ENCODE measurements at regions not wholly inside any gene's neighbourhood (a gene's known extent, or its start where the extent isn't known, plus 50 kb on each side); places are given as distances from the start of the nearest gene placed in this dataset.
"Not testable (repeated sequence)": the region's sequence is repeated elsewhere in the genome, so short reads cannot be mapped to it uniquely, and the experiment has no call there.

DNA sequence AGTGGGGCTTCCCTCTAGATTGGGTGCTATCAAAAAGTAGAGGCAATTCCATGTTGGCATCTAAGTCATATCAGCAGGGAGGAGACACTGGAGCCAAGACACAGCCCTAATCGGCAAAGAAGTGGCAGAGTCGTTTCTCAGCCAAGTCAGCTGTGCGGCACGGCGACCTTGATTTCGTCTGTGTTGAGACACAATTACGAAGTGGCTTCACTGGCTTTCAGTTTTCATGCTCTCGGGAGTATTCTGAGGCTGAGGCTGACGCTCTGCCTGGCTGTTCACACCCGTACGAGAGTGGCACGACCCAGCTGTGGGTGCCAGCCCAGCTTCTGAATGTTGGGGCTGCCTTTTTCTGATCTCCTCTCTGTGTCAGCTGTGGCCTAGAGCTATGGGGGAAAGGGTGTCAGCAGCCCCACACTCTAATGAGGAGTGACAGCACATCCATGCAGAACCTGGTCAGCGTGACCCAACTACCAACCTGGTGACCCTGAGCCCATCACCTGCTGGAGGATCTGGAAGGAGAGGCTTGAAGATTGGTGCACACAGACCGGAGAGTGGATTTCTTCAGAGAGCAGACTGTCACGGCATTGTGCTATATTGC lies 105.7 kb upstream of the TMEM45B start:
- Histone ChIP-seq H3K9ac (ENCODE audit: low read depth, low read length) (no peak overlapping the region), H3K4me1 (ENCODE audit: insufficient read depth, low read length) (no peaks in the 10 kb centered on the region), H3K36me3 (ENCODE audit: insufficient read depth, low read length) (no peaks in the 10 kb centered on the region), H3K9me3 (ENCODE audit: control insufficient read depth, insufficient read depth, low read length) (peaks cover 2% of the 10 kb centered on the region; the same call in 1 of the 2 replicates)

DNA sequence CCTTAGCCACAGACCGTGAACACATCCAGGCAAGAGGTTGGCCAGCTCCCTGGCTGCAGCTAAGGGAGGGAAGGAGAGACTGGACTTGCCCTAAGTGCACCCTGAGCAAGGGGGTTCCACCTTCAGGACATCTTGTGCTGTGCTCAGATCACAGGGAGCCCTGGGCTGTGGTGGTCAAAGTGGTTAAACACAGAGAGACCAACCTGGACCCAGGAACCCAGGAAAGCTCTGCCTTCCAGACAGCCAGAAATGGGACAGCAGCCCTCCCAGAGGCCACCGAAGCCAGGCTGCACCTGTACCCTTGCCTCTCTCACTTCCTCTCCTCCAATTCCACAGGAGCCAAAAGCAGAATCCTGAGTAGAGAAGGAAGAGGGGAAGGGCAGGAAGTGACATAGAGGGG lies 105.2 kb upstream of the TMEM45B start:
- H3K36me3 ChIP-seq (ENCODE audit: insufficient read depth, low read length), result no peaks in the 10 kb centered on the region
- no peaks in the 10 kb centered on the region for H3K4me1 ChIP-seq (ENCODE audit: insufficient read depth, low read length)
- no peak overlapping the region for H3K9ac ChIP-seq (ENCODE audit: low read depth, low read length)
- H3K9me3 ChIP-seq (ENCODE audit: control insufficient read depth, insufficient read depth, low read length), result peaks cover 2% of the 10 kb centered on the region; the same call in 1 of the 2 replicates

- Histone ChIP-seq H3K9me3 (ENCODE audit: control insufficient read depth, insufficient read depth, low read length) (peaks cover 2% of the 10 kb centered on the region; the same call in 1 of the 2 replicates), H3K9ac (ENCODE audit: low read depth, low read length) (no peak overlapping the region), H3K4me1 (ENCODE audit: insufficient read depth, low read length) (no peaks in the 10 kb centered on the region), H3K36me3 (ENCODE audit: insufficient read depth, low read length) (no peaks in the 10 kb centered on the region)
These were observed 103.9 kb upstream of the TMEM45B start for GRCh38 chr11:129711760-129712159.

DNA sequence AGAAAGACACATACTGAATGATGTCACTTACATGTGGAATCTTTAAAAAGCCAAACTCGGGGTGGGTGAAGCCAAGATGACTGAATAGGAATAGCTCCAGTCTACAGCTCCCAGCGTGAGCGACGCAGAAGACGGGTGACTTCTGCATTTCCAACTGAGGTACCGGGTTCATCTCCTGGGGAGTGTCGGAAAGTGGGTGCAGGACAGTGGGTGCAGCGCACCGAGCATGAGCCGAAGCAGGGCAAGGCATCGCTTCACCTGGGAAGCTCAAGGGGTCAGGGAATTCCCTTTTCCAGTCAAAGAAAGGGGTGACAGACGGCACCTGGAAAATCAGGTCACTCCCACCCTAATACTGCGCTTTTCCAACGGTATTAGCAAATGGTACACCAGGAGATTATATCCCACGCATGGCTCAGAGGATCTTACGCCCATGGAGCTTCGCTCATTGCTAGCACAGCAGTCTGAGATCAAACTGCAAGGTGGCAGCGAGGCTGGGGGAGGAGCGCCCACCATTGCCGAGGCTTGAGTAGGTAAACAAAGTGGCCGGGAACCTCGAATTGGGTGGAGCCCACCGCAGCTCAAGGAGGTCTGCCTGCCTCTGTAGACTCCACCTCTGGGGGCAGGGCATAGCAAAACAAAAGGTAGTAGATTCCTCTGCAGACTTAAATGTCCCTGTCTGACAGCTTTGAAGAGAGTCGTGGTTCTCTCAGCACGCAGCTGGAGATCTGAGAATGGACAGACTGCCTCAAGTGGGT lies 103.0 kb upstream of the TMEM45B start:
- H3K36me3 ChIP-seq (ENCODE audit: insufficient read depth, low read length); H3K9ac ChIP-seq (ENCODE audit: low read depth, low read length); H3K4me1 ChIP-seq (ENCODE audit: insufficient read depth, low read length); H3K9me3 ChIP-seq (ENCODE audit: control insufficient read depth, insufficient read depth, low read length): not testable (repeated sequence)

DNA sequence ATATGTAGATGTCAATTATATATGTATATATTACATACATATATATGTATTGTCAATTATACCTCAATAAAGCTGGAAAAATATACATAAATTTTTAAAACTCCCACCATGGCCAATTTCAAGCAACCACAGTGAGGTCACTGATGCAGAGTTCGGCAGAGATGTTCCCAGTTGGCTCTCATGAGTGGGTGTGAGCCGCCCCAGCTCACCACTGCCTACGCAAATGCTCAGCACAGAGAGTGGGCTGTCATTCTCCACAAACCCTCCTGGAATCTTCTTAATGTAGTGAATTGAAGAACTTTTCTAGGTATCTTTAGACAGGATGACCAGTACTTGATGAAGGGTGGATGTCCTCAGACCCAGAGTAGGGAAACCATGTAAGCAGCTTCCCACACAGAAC lies 96.6 kb upstream of the TMEM45B start:
- Histone ChIP-seq H3K36me3 (ENCODE audit: insufficient read depth, low read length) (no peaks in the 10 kb centered on the region), H3K4me1 (ENCODE audit: insufficient read depth, low read length) (no peaks in the 10 kb centered on the region), H3K9ac (ENCODE audit: low read depth, low read length) (no peak overlapping the region), H3K9me3 (ENCODE audit: control insufficient read depth, insufficient read depth, low read length) (no peaks in the 10 kb centered on the region)

DNA sequence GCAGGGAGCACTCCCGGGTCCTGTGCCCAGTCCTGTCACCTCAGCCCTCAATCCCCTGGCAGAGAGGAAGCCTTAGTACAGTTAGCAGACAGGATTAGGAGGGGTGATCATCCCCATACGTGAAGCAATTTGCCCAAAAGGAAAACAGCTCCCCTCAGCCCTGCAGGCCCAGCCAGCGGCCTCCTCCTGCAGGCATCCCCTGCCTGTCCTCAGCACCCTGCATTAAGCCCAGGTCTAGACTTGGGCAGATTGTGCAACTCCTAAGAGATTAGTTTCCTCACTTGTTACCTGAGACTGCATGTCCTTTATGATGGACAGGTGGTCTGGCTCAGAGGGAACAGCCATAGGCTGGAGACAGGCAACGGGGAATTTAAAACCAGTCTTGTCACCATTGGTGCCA lies 95.5 kb upstream of the TMEM45B start:
- no peak overlapping the region for H3K9ac ChIP-seq (ENCODE audit: low read depth, low read length)
- no peaks in the 10 kb centered on the region for H3K4me1 ChIP-seq (ENCODE audit: insufficient read depth, low read length)
- no peaks in the 10 kb centered on the region for H3K9me3 ChIP-seq (ENCODE audit: control insufficient read depth, insufficient read depth, low read length)
- H3K36me3 ChIP-seq (ENCODE audit: insufficient read depth, low read length), result no peaks in the 10 kb centered on the region

GRCh38 chr11:129720994-129721393 lies 94.7 kb upstream of the TMEM45B start:
- Histone ChIP-seq H3K36me3 (ENCODE audit: insufficient read depth, low read length) (no peaks in the 10 kb centered on the region), H3K9ac (ENCODE audit: low read depth, low read length) (no peak overlapping the region), H3K9me3 (ENCODE audit: control insufficient read depth, insufficient read depth, low read length) (no peaks in the 10 kb centered on the region), H3K4me1 (ENCODE audit: insufficient read depth, low read length) (no peaks in the 10 kb centered on the region)

- H3K36me3 ChIP-seq (ENCODE audit: insufficient read depth, low read length), result no peaks in the 10 kb centered on the region
- no peaks in the 10 kb centered on the region for H3K4me1 ChIP-seq (ENCODE audit: insufficient read depth, low read length)
- H3K9me3 ChIP-seq (ENCODE audit: control insufficient read depth, insufficient read depth, low read length), result no peaks in the 10 kb centered on the region
- H3K9ac ChIP-seq (ENCODE audit: low read depth, low read length), result no peak overlapping the region
These were observed 94.0 kb upstream of the TMEM45B start for GRCh38 chr11:129721685-129722084.

- Histone ChIP-seq H3K9me3 (ENCODE audit: control insufficient read depth, insufficient read depth, low read length) (no peaks in the 10 kb centered on the region), H3K36me3 (ENCODE audit: insufficient read depth, low read length) (no peaks in the 10 kb centered on the region), H3K9ac (ENCODE audit: low read depth, low read length) (no peak overlapping the region), H3K4me1 (ENCODE audit: insufficient read depth, low read length) (no peaks in the 10 kb centered on the region)
These were observed 93.1 kb upstream of the TMEM45B start for GRCh38 chr11:129722529-129722928.

DNA sequence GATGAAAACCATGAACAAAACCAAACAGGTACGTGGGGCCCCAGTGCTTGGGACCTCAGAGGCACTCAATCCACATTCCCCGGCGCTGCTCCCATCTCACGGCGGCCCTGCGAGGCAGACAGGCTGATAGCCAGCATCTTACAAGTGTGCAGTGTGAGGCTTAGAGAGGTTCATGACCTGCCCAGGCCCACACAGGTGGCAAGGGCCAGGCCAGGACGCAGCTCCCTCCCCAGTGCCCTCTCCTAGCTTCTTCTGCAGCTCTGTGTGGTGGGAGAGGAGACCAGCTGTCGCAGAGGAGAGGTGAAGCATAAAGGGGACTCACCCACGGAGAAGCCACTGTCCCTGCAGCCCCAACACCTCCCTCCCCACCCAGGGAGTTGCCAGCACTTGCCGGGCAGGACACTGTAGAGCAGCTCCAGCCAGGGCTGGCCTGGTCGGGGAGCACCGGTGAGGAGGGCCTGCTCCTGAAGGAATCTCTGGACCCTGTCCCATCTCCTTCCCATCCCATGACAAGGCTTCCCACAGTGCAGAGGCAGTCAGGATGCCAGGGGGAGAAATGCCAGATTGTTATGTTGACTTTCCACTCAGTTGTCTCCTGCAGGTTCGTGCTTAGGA lies 92.4 kb upstream of the TMEM45B start:
- no peaks in the 10 kb centered on the region for H3K36me3 ChIP-seq (ENCODE audit: insufficient read depth, low read length)
- no peak overlapping the region for H3K9ac ChIP-seq (ENCODE audit: low read depth, low read length)
- no peaks in the 10 kb centered on the region for H3K4me1 ChIP-seq (ENCODE audit: insufficient read depth, low read length)
- H3K9me3 ChIP-seq (ENCODE audit: control insufficient read depth, insufficient read depth, low read length), result no peaks in the 10 kb centered on the region

DNA sequence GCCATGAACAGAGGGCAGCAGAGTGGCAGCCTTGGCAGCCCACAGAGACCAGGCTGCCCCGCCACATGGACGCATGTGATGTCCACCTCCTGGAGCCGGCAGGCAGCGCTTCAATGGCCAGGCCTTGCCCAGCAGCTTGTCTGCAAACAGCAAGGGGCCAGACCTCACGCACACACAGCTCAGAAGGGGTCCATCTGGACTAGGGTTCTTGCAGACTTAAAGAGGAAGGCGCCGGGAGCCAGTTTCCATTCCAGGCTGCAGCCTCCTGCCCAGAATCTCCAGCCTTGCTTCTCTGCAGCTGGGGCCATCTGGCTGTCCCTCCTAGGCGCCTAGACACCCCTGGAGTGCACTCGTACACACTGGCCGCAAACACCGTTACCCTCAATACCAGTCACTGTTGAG lies 91.9 kb upstream of the TMEM45B start:
- Histone ChIP-seq H3K36me3 (ENCODE audit: insufficient read depth, low read length) (no peaks in the 10 kb centered on the region), H3K9me3 (ENCODE audit: control insufficient read depth, insufficient read depth, low read length) (no peaks in the 10 kb centered on the region)

GRCh38 chr11:129724866-129725265 lies 90.8 kb upstream of the TMEM45B start:
- Histone ChIP-seq H3K9me3 (ENCODE audit: control insufficient read depth, insufficient read depth, low read length) (no peaks in the 10 kb centered on the region), H3K9ac (ENCODE audit: low read depth, low read length) (no peak overlapping the region; the same call in 1 of the 2 replicates), H3K36me3 (ENCODE audit: insufficient read depth, low read length) (no peaks in the 10 kb centered on the region), H3K4me1 (ENCODE audit: insufficient read depth, low read length) (no peaks in the 10 kb centered on the region)

More for the DNA sequence above, 91.9 kb upstream of the TMEM45B start:
- Histone ChIP-seq H3K9ac (ENCODE audit: low read depth, low read length) (no peak overlapping the region), H3K4me1 (ENCODE audit: insufficient read depth, low read length) (no peaks in the 10 kb centered on the region)

DNA sequence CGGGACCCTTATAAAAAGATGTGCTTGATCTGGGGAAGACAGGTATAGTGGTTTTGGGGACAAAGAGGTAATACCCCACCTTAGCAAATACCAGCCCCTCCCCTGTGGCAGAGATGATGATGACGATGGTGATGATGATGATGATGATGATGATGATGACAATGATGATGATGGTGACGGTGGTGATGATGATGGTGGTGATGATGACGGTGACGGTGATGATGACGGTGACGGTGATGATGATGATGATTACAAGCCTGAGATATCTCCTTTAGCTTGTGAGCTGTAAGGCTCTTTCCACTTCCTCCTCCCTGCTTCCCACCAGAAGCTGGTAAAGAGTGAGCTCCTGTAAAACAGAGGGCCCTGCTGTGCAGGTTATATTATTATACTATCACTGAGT lies 89.5 kb upstream of the TMEM45B start:
- H3K9me3 ChIP-seq (ENCODE audit: control insufficient read depth, insufficient read depth, low read length), result no peaks in the 10 kb centered on the region
- no peaks in the 10 kb centered on the region for H3K4me1 ChIP-seq (ENCODE audit: insufficient read depth, low read length)
- H3K9ac ChIP-seq (ENCODE audit: low read depth, low read length), result no peak overlapping the region
- no peaks in the 10 kb centered on the region for H3K36me3 ChIP-seq (ENCODE audit: insufficient read depth, low read length)

GRCh38 chr11:129728581-129728980 lies 87.1 kb upstream of the TMEM45B start:
- no peaks in the 10 kb centered on the region for H3K36me3 ChIP-seq (ENCODE audit: insufficient read depth, low read length)
- H3K9me3 ChIP-seq (ENCODE audit: control insufficient read depth, insufficient read depth, low read length), result no peaks in the 10 kb centered on the region
- no peak overlapping the region for H3K9ac ChIP-seq (ENCODE audit: low read depth, low read length)
- no peaks in the 10 kb centered on the region for H3K4me1 ChIP-seq (ENCODE audit: insufficient read depth, low read length)

- H3K4me1 ChIP-seq (ENCODE audit: insufficient read depth, low read length), result no peaks in the 10 kb centered on the region
- no peak overlapping the region for H3K9ac ChIP-seq (ENCODE audit: low read depth, low read length)
- H3K9me3 ChIP-seq (ENCODE audit: control insufficient read depth, insufficient read depth, low read length), result no peaks in the 10 kb centered on the region
- H3K36me3 ChIP-seq (ENCODE audit: insufficient read depth, low read length), result no peaks in the 10 kb centered on the region
These were observed 86.4 kb upstream of the TMEM45B start for GRCh38 chr11:129729216-129729615.
